IPS-20b (cell line): ENCODE measurements at regions not wholly inside any gene's neighbourhood (a gene's known extent, or its start where the extent isn't known, plus 50 kb on each side); places are given as distances from the start of the nearest gene placed in this dataset.

Source experiments
- H3K27ac ChIP-seq: one replicate; pipeline ENCODE4 v1.5.1; 2013; ENCODE audit warnings: low read length
- H3K27me3 ChIP-seq: 2 replicates; pipeline ENCODE4 v1.6.1; 2013; ENCODE audit warnings: mild to moderate bottlenecking, low read length, inconsistent platforms; ENCODE audit not compliant: insufficient read depth
- H3K36me3 ChIP-seq: 2 replicates; pipeline ENCODE4 v1.6.1; 2013; ENCODE audit warnings: low read depth, mild to moderate bottlenecking, inconsistent platforms, low read length, moderate library complexity; ENCODE audit not compliant: insufficient read depth
- H3K4me1 ChIP-seq: 2 replicates; pipeline ENCODE4 v1.6.1; 2013; ENCODE audit warnings: mild to moderate bottlenecking, control low read depth, inconsistent platforms, low read length, moderate library complexity; ENCODE audit not compliant: insufficient read depth
- H3K4me3 ChIP-seq: 2 replicates; pipeline ENCODE4 v1.5.1; 2013; ENCODE audit warnings: mild to moderate bottlenecking, low read length, inconsistent platforms
- H3K9ac ChIP-seq: 2 replicates; pipeline ENCODE4 v1.6.1; 2013; ENCODE audit warnings: low read depth, mild to moderate bottlenecking, inconsistent platforms, low read length, moderate library complexity
- H3K9me3 ChIP-seq: 2 replicates; pipeline ENCODE4 v1.6.1; 2013; ENCODE audit warnings: mild to moderate bottlenecking, low read depth, low read length, inconsistent platforms; ENCODE audit not compliant: insufficient read depth

DNA sequence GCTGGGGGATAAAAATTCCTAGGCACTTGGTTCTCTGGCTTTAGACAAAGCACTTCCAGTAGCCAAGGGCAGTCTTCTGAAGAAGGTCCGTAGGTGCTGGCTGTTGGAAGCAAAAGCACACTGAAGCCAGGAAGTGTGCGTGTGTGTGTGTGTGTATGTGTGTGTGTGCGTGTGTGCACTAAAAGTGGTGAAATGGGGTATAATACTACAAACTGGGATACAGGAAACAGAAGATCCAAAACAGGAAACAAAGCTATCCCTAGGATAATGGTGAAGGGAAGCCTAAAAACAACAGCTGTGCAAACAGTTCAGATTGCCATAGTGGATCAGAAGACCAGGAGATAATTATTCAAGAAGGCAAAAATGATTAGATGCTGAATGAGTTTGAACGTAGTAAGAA is 103.4 kb downstream of the IL20RB start:
- no peak overlapping the region for H3K4me3 ChIP-seq
- H3K9ac ChIP-seq = no peak overlapping the region
- H3K27ac ChIP-seq = no peak overlapping the region
- peaks cover 14% of the 10 kb centered on the region for H3K4me1 ChIP-seq
- peaks cover under 1% of the 10 kb centered on the region; the same call in 1 of the 2 replicates for H3K27me3 ChIP-seq
- no peaks in the 10 kb centered on the region for H3K36me3 ChIP-seq
- no peaks in the 10 kb centered on the region for H3K9me3 ChIP-seq

DNA sequence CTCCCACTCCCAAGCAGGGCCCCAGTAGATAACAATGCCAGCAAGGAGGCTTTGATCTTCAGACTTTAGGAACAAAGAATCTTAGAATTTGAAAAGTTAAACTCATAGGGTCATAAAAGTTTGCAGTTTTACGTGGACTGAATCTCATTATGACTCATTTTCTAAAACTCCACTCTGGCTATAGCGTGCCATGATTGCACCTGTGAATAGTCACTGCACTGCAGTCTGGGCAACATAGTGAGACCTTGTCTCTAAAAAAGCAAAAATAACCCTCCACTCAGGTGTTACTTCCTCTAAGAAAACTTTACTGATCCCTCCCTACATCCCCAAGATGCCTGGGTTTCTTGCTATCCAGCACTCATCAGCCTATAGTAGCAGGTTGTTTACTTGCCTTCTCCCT is 104.5 kb downstream of the IL20RB start:
- Histone ChIP-seq H3K9ac (no peak overlapping the region), H3K4me3 (no peak overlapping the region), H3K27ac (no peak overlapping the region), H3K36me3 (no peaks in the 10 kb centered on the region), H3K27me3 (peaks cover 6% of the 10 kb centered on the region; the same call in 1 of the 2 replicates), H3K4me1 (peaks cover 21% of the 10 kb centered on the region), H3K9me3 (no peaks in the 10 kb centered on the region)

DNA sequence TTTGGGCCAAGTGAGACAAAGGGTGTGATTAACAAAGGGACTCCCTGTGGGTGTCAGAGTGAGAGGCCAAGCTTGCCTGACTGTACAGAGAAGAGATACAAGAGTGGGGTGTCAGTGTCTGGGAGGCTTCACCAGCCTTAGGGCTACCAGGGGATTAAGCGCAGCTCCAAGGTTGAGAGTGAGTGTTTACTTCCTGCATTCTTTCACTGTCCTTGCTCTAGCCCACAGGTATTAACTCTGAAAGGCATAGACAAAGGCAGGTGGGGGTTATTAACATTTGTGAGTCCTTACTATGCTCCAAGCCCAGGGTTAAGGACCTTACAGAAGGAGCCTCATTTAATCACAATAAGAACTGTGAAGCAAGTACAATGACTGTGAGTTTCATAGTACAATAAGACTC is 107.6 kb downstream of the IL20RB start:
- Histone ChIP-seq H3K27ac (no peak overlapping the region), H3K4me1 (peaks cover 21% of the 10 kb centered on the region), H3K9ac (no peak overlapping the region), H3K4me3 (peak overlapping the region; percentile 28; the same call in 1 of the 2 replicates), H3K36me3 (no peaks in the 10 kb centered on the region), H3K27me3 (peaks cover 6% of the 10 kb centered on the region; the same call in 1 of the 2 replicates), H3K9me3 (no peaks in the 10 kb centered on the region)

DNA sequence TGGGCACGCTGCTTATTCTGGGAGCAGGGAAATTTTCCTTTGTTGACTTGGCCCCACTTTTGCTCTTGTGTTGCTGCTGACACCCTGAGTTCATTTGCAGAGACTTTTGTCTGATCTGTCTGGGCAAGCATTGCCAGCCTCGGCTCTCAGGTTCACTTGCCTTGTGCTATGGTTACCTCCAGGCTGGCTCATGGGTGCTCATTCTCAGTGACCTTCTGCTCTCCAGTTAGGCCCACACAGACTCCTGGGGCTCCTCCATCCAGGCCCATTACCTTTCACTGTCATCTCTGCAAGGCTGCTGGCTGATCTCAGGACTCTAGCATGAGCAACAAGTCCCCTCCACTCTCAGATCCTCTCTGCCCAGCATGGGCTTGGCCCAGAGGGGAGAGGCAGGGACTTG is 108.3 kb downstream of the IL20RB start:
- peak overlapping the region; percentile 28; the same call in 1 of the 2 replicates for H3K4me3 ChIP-seq
- H3K4me1 ChIP-seq = peaks cover 21% of the 10 kb centered on the region
- H3K27me3 ChIP-seq = peaks cover 6% of the 10 kb centered on the region; the same call in 1 of the 2 replicates
- no peak overlapping the region for H3K9ac ChIP-seq
- no peaks in the 10 kb centered on the region for H3K9me3 ChIP-seq
- H3K27ac ChIP-seq = no peak overlapping the region
- no peaks in the 10 kb centered on the region for H3K36me3 ChIP-seq

DNA sequence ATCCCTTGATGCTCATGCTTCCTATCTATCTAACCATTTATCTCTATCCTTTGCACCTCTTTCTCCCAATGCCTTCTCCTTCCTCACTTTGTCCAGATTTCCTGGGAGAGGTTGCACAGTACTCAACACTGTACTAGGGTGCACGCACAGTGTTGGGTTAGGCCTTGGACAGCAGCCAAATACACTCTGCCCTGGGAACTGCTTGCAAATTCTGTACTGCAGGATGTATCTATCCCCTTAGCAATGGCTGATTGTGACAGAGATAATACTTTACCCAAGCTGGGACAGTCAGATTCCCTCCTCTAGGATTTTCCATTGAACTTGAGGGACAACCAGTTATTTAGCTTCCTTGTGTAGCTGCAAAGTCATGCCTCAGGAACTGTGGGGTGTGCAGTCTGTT is 113.3 kb downstream of the IL20RB start:
- Histone ChIP-seq H3K4me1 (peaks cover 8% of the 10 kb centered on the region), H3K36me3 (no peaks in the 10 kb centered on the region), H3K4me3 (no peak overlapping the region), H3K27me3 (peaks cover 6% of the 10 kb centered on the region; the same call in 1 of the 2 replicates), H3K9ac (no peak overlapping the region), H3K27ac (no peak overlapping the region), H3K9me3 (no peaks in the 10 kb centered on the region)

DNA sequence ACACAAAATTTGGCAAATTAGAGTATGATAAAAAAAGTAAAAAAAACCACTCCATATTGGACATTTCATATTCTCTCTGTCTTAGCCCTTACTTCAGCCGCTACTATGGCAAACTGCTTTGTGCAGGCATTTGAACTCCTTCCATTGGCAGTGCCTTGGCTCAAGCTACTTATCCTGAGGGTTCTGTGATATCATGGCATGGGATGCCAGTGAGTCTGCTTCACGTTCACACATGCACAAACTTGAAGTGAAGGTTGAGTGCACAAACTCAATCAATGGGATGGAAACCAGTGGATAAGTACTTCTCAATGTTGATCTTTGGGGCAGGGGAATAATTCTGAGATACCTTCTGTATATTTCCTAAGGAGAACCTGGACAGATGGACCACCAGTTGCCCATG is 117.2 kb downstream of the IL20RB start:
- Histone ChIP-seq H3K9ac (no peak overlapping the region), H3K4me3 (no peak overlapping the region), H3K27me3 (no peaks in the 10 kb centered on the region), H3K36me3 (no peaks in the 10 kb centered on the region), H3K9me3 (no peaks in the 10 kb centered on the region), H3K4me1 (no peaks in the 10 kb centered on the region), H3K27ac (no peak overlapping the region)

DNA sequence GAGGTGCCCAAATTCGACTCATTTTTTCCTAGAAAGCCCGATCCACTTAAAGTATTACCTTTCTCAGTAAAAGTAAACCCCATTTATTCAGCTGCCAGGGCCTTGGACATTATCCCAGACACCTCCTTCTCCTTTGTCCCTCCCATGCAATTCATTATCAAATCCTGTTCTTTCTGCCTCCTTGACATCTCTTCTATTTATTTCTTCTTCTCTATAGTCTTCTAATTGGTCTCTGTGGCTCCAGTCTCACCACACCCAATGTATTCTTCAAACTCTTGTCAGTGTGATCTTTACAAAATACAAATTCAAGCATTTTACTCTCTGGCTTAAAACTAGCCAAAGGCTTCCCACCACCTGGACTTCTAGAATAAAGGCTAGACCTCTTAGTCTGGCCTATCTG is 120.3 kb downstream of the IL20RB start:
- Histone ChIP-seq H3K4me3 (no peak overlapping the region), H3K27me3 (no peaks in the 10 kb centered on the region)

DNA sequence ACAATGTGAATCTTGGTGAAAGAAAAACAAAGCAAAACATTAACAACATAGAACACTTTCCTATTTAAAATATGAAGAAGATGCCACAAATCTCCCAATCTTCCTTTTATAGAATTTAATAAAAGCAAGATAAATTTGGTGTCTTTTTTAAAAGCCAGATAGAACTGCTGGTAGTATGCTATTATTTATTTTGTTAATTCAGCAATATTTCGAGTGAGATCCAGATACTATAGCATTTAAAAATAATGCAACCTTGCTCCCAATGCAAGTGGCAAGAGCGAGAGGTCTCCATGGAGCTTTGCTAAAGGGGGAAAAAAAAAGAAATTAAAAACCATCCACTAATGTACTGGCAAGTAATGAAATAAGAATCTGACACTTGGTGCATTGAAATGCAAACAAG is 121.8 kb downstream of the IL20RB start:
- no peaks in the 10 kb centered on the region for H3K36me3 ChIP-seq
- no peak overlapping the region for H3K27ac ChIP-seq
- no peaks in the 10 kb centered on the region for H3K4me1 ChIP-seq
- H3K9ac ChIP-seq = no peak overlapping the region
- no peaks in the 10 kb centered on the region for H3K27me3 ChIP-seq
- no peak overlapping the region for H3K4me3 ChIP-seq
- H3K9me3 ChIP-seq = no peaks in the 10 kb centered on the region

More for the DNA sequence above, 120.3 kb downstream of the IL20RB start:
- Histone ChIP-seq H3K9ac (no peak overlapping the region), H3K27ac (no peak overlapping the region), H3K4me1 (no peaks in the 10 kb centered on the region), H3K36me3 (no peaks in the 10 kb centered on the region), H3K9me3 (no peaks in the 10 kb centered on the region)

DNA sequence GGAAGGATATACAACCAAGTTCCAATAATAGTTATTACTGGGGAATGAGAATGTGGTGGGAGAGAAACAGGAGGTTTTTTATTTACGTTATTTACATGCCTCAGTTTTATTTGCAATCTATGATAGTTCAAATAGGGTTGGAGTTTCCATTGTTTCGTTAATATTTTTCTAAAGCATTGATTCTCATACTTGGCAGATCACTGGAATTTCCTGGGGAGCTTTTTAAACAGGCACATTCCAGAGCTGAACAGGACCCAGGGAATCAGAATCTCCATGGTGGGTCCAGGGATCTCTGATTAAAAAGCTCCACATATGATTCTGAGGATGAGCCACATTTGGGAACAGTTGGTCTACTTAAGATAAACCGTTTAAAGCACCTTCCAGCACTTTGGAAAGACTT is 123.9 kb downstream of the IL20RB start:
- Histone ChIP-seq H3K9ac (no peak overlapping the region), H3K27me3 (no peaks in the 10 kb centered on the region)

DNA sequence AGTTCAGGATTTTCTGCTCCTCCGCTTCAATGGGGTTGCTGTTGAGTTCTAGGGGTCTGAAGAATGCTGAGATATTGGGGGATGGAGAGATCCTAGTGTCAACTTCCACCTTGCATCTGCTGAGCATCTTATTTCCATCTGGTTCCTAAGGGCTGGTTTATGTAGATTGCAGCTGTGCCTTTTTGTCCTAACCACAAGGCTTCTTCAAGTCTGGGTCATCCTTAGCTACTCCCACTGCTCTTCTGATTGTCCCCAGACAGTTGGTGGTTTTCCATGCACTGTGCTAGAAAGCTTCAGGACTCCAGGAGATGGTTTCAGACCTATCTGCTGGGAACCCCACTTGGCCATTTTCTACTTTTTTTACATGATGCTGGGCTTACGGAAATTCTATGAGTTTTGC is 125.0 kb downstream of the IL20RB start:
- no peak overlapping the region for H3K27ac ChIP-seq
- no peak overlapping the region for H3K4me3 ChIP-seq
- H3K4me1 ChIP-seq = no peaks in the 10 kb centered on the region
- H3K9me3 ChIP-seq = no peaks in the 10 kb centered on the region
- H3K36me3 ChIP-seq = no peaks in the 10 kb centered on the region
- no peak overlapping the region for H3K9ac ChIP-seq
- H3K27me3 ChIP-seq = no peaks in the 10 kb centered on the region

More for the DNA sequence above, 123.9 kb downstream of the IL20RB start:
- H3K9me3 ChIP-seq = no peaks in the 10 kb centered on the region
- no peak overlapping the region for H3K4me3 ChIP-seq
- no peak overlapping the region for H3K27ac ChIP-seq
- H3K4me1 ChIP-seq = no peaks in the 10 kb centered on the region
- H3K36me3 ChIP-seq = no peaks in the 10 kb centered on the region

DNA sequence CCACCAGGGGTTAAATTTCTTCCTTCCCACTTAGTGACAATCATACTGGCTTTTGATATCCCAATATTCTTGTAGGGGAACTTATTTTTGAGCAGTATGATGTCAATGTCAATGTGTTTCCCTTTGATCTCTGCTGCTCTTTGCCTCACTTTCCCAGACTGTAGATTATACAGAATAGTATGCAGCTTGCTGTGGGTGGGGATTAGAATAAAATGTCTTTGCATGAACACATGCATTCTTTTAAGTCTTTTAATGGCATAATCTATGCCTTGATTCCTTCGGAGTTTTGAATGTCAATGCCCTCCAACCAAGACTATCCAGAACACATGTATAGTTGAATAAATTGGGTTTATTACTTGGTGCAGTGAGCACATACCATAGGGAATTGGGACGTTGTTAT is 125.5 kb downstream of the IL20RB start:
- Histone ChIP-seq H3K9ac (no peak overlapping the region), H3K4me3 (no peak overlapping the region), H3K9me3 (no peaks in the 10 kb centered on the region), H3K36me3 (no peaks in the 10 kb centered on the region), H3K4me1 (no peaks in the 10 kb centered on the region), H3K27me3 (no peaks in the 10 kb centered on the region), H3K27ac (no peak overlapping the region)

DNA sequence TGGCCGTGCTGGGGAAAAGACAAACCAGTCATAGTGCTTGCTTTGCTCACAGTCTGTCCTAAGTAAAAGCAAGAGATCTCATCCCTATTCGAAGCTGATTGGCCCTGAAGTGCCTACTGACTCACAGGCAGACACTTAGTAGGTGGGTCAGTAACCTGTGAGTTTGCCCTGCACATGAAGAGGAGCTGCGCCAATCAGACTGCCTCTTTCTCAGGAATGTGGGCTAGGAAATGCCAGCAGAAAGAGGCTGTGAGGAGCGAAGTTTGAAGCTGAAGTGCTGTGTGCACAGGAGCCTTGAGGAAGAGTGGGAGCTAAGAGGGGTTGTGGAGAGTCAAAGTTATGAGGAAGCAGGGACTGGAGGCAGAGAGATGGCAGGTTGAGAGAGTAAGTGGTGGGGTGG is 126.8 kb downstream of the IL20RB start:
- Histone ChIP-seq H3K9ac (no peak overlapping the region), H3K27ac (no peak overlapping the region), H3K4me3 (no peak overlapping the region), H3K9me3 (no peaks in the 10 kb centered on the region), H3K4me1 (no peaks in the 10 kb centered on the region), H3K36me3 (no peaks in the 10 kb centered on the region), H3K27me3 (no peaks in the 10 kb centered on the region)

DNA sequence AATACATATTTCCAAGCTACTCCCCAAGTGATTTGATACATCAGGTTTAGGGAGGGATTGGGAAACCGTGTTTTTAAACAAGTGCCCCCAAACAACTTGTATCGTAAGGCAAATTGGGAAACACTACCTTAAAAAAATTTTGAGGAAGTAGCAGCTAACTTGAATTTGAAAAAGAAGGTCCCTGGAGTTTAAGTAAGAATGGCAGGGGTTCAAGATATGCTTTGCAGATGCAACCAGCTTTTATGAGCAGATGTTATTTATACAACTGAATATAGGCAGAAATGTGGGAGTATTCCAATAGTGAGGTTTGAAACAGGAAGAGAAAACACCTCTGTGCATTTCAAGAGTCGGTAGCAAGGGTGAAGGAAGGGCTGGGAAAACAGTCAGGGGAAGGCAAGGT is 139.6 kb downstream of the IL20RB start:
- Histone ChIP-seq H3K27me3 (no peaks in the 10 kb centered on the region), H3K9ac (no peak overlapping the region), H3K4me1 (no peaks in the 10 kb centered on the region; the same call in 1 of the 2 replicates), H3K4me3 (no peak overlapping the region), H3K27ac (no peak overlapping the region), H3K36me3 (no peaks in the 10 kb centered on the region), H3K9me3 (no peaks in the 10 kb centered on the region)
